Heart left ventricle (tissue), 13 donors: ENCODE measurements at regions not wholly inside any gene's neighbourhood (a gene's known extent, or its start where the extent isn't known, plus 50 kb on each side); places are given as distances from the start of the nearest gene placed in this dataset.

Experiments
- POLR2A ChIP-seq, 2 donors: fragments of 450-650 bp; IDR thresholded peaks; one replicate each; pipeline ENCODE4 v1.6.1; 2017; ENCODE audit warnings: antibody characterized with exemption in 2 of 2, mild to moderate bottlenecking in 2 of 2, moderate library complexity in 2 of 2
- TF ChIP-seq, protein P1 (sequence below), 12 donors: fragments of 200-600 bp; sonication (generic) in 4 of 12; IDR thresholded peaks; one replicate each; pipeline versions ENCODE4 v1.5.0 to v1.8.0; 2018 to 2022; ENCODE audit warnings: antibody characterized with exemption in 12 of 12, mild to moderate bottlenecking in 5 of 12
- donor health status: ischemic (EF 13 %, LVEDD 7.1; RV severe dilation, severe dysfunction).
- donor health status: DM: no; HTN: yes; CAD: no.
- donor health status: DM: no; HTN: no; CAD: no.
- donor health status: ischemic (EF 25% LVEDD 6.9; RV normal size, moderate dysfunction).
- donor health status: ischemic (EF 25% LVEDD 5.7; RV mildly dilated, moderate dysfunction).
- donor health status: ischemic (EF 35%, LVEDD 5.7; RV mildly dilated, moderate dysfunction).
- donor health status: nonischemic (EF 11% LVEDD 7.7; RV severe dilation, severe dysfunction).
- donor health status: DM: yes; HTN: yes; CAD: no.
- donor health status: PGD.
- donor health status: ischemic (EF 29% LVEDD 5.4; RV normal size, mild dysfunction).
- donor health status: nonischemic (EF 23%, LVEDD 6.1; RV moderate dilation, normal function).

DNA sequence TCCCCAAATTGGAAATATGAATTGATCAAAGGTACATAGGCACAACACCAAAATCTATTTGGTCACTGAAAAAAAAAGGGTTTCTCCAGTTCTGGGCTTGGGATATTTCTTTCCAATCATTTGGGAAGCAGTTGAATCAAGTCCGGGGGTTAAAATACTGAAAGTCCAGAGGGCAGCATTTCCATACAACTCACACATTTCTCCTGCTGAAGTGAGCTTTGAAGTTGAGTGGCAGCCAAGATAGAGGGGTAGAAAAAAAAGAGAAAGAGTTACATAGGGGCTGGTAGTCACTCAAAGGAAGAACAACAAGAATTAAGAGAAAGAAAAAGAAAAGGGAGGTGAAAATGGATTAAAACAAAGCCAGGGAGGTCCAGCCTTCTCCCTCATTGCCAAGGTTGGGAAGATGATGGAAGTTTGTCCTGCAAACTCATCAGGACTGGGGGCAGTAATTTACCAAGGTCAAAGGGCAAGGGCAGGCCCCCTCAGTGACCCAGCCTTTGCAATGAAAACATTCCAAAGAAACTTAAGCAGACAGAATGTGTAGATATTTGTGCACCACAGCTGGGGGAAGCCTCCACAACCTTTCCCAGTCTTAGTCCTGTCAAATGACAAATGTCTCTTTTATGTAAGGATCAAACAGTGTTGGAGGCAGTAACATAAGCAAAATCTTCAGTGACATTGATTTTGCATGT is 525.3 kb upstream of the JARID2 start:
- TF ChIP-seq, protein P1, sequence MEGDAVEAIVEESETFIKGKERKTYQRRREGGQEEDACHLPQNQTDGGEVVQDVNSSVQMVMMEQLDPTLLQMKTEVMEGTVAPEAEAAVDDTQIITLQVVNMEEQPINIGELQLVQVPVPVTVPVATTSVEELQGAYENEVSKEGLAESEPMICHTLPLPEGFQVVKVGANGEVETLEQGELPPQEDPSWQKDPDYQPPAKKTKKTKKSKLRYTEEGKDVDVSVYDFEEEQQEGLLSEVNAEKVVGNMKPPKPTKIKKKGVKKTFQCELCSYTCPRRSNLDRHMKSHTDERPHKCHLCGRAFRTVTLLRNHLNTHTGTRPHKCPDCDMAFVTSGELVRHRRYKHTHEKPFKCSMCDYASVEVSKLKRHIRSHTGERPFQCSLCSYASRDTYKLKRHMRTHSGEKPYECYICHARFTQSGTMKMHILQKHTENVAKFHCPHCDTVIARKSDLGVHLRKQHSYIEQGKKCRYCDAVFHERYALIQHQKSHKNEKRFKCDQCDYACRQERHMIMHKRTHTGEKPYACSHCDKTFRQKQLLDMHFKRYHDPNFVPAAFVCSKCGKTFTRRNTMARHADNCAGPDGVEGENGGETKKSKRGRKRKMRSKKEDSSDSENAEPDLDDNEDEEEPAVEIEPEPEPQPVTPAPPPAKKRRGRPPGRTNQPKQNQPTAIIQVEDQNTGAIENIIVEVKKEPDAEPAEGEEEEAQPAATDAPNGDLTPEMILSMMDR (IDR thresholded peaks at IDR 0.05) = no peak
- TF ChIP-seq POLR2A (IDR thresholded peaks at IDR 0.05) = no peak
